Stimulated activated CD4-positive, alpha-beta T cell treated with anti-CD3 and anti-CD28 coated beads, Interleukin-1b, Interleukin-23, amount 100 ng/mL, for 24 hours (primary cell): ENCODE measurements at regions not wholly inside any gene's neighbourhood (a gene's known extent, or its start where the extent isn't known, plus 50 kb on each side); places are given as distances from the start of the nearest gene placed in this dataset.

Experiments used
- DNase-seq, 4 experiments: peaks; one replicate each; pipeline ENCODE4 v3.0.0-alpha.2; 2020; ENCODE audit warnings: low read depth in 4 of 4, low spot score in 1 of 4

DNA sequence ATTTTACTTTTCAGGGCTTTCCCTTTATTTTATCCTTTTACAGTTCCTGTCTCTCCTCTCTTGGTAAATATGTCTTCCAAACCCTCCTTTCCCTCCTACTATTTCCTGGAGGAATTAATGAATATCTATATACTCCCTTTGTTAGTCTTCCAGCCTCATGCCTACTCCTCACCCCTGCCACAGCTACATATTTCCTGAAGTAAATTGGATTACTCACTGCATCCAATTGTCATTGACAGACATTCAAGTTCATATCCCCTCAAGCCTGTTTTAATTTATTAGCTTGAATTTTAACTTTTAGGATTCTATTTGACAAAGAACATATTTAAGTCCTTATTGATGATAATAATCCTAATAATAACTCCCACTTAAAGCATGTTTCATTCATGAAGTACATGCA, 314.5 kb downstream of the TMEM161B start:
- no peak for DNase-seq

DNA sequence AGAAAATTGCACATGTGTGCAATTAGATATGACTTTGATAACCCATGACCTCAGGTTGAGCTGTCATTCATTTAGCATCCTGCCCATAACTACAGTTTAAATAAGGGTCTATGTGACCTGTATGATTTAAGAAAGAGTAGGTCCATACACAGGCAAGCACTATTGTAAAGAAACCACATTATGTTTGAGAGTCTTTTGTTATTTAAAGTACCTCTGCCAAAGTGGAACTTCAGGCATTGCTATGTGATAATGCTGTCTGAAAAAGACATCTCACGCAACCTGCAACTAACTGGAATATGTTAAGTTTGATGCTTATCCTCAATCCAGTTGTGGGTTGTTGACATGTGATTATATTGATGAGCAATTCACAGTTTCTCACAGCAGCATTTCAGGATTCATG, 317.0 kb downstream of the TMEM161B start:
- no peak for DNase-seq

DNA sequence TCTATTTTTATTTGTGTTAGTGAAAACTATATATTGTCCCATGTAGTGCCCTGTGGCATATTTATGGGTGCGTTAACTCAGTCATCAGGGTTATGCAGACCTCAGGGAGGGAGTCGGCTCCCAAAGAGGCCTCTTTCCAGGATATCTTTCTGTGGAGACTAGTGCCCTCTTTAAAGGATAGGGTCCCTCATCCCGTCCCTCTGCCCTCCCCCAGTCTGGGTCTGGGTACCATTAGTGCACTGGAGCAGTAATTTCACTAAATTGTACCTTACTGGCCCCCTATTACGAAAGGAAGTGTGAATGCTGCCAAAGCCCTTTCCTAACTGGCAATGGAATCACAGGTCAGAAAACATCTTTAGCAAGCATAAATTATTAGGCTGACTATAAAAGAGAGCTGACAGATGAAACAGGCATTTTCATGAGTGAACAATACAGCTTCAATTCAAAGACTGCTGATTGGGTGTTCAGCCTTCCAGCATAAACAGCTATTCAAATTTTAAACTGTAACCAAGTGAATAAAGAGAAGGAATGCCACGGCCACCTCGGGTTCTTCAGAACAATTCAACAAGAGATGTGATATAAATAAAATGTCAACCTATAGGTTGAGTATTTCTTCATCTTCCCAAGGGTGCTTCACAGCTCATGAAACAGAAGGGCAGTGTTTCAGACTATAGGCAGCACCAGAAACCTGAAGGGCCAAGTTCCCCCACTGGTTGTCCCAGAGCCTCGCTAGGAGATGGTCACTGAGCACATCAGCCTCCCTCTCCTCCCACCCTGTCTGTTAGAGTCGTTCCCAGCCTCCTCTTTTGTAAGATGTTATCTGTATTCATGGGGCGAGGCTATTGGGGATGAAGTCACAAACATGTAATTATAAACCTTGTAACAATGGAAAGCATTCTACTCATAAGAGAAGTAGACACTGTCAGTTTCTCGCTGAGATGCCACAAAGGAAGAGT, 318.7 kb downstream of the TMEM161B start:
- DNase-seq, result no peak

DNA sequence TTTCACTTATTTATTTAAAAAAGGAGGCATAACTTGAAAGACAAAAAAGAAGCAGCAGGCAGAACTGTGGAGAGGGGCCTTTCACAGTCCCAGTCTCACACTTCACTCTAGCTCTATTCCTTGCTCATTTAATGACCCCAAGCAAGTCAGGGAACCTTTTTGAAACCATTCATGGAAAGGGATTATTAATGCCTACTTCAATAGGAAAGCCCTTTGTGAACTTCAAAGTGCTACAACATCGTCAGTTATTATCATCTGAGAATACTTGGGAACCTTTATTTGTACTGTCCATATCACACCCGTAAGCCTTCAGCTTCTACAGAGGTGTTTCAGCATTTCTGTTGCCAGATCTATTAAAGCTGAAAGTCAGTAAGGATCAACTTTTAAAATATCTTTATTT, 320.2 kb downstream of the TMEM161B start:
- DNase-seq, result no peak

DNA sequence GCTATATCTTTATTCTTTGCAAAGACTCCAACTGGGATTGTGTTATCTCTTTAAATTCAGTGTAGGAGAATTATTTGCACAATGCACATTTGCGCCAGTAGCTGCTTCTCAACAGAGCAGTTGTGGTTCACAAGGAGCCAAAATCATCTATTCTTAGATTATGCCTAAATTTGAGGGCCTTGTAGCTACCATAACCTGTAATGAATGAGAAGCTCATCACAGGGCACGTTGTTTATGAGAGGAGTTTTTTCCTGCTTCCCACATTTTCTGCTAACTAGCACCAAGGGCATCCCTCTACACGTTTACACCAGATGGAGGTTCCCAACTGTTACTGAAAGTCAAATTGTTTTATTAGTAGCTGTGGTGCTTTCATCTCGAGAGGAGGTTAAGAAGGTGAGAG, 322.4 kb downstream of the TMEM161B start:
- no peak for DNase-seq

DNA sequence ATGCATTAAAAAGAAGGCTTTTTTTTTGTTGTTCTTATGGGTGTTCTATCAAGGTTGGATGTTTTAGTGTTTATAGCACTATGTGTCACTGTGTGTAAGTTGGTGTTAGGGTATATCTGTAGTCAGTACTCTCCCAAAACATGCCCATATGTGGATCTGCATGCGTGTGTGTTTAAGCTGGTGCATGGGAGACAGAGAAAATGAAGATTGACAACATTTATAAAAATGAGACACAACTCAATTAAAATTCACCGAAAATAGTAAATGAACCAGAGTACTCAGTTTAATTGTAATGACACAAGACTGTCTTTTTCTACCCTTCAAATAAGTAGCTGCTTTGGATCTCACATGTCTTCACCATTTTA, 323.4 kb downstream of the TMEM161B start:
- DNase-seq, result no peak

DNA sequence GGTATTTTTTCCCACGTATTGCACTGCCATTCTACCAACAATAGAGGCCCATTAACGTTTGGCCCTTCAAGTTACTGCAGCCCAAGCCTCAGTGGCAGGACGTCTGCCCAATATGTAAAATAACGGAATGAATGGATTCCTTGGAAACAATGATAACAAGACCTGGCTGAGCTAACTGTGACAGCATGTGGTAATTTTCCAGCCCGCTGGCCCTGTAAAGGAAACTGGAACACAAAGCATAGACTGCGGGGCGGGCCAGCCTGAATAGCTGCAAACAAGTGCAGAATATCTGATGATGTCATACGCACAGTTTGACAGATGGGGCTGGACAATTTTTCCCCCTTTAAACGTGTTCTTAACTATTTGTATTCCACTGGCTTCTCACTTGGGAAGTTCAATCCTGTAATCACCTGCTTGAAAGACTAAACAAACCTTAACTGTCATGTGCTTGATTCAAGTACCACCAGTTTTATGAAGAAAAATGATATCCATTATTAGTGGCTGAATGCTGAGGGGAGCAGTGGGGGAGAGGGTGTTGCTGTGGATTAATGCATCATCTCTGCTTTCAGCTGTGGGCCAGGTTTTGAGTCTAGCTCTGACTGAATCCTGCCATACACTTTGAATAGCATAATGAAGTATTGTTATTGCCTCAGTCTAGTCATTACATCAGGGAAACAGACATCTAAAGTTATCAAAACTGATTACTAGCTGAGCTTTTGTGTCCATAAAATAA, 323.9 kb downstream of the TMEM161B start:
- no peak for DNase-seq

DNA sequence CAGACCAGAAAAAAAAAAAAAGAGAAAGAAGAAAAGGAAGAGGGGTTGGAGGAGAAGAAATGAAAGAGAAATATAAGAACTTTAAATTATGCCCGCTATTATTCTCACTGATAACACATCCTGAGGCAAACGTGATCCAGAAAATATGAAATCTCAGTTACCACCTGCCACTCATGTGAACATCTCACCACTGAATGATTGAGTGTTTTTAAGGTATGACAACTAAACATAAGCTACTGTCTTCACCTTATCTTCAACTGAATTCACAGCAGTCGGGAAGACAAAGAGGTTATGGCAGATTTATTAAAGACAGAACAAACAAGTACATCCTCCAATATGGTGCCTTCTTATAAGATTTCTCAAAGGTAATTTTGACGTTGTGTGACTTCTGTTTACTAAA, 327.9 kb downstream of the TMEM161B start:
- no peak for DNase-seq

DNA sequence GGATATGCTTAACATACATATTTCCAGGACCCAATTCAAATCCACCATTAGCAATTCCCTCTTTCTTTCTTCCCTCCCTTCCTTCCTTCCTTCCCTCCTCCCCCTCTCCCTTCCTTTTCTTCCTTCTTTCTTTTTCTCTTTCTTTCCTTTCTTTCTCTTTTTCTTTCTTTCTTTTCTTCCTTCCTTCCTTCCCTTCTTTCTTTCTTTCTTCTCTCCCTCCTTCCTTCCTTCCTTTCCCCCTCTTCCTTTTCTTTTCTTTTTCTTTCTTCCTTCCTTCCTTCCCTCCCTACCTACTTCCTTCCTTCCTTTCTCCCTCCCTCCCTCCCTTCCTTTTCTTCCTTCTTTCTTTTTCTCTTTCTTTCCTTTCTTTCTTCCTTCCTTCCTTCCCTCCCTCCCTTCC, 332.0 kb downstream of the TMEM161B start:
- no peak for DNase-seq

DNA sequence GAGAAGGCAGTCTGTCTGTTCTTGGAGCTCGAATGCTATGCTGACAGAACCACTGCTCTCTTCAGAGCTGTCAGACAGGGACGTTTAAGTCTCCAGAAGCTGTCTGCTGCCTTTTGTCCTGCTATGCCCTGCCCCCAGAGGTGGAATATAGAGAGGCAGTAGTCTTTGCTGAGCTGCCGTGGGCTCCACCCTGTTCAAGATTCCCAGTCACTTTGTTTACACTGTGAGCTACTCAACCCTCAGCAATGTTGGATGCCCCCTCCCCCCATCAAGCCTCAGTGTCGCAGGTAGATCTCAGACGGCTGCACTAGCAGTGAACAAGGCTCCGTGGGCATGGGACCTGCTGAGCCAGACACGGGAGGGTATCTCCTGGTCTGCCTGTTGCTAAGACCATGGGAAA, 344.2 kb downstream of the TMEM161B start:
- DNase-seq, result no peak

DNA sequence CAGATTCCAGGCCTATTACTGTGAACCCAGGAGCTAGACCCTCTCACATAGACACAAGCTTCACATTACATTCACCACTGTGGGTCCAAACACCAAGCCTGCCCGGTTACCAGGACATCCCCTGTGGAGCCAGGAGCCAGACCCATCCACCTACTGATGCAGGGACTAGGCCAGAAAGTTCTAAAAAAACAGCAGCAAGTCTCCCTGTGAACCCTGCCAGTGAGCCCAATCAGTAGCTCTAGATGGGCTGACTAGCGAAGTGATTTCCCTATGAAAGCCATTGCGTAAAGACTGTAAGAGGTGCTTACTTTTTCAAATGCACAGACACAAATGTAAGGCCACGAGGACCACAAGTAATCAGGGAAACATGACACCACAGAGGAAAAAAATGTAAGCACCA, 352.3 kb downstream of the TMEM161B start:
- DNase-seq, result no peak

DNA sequence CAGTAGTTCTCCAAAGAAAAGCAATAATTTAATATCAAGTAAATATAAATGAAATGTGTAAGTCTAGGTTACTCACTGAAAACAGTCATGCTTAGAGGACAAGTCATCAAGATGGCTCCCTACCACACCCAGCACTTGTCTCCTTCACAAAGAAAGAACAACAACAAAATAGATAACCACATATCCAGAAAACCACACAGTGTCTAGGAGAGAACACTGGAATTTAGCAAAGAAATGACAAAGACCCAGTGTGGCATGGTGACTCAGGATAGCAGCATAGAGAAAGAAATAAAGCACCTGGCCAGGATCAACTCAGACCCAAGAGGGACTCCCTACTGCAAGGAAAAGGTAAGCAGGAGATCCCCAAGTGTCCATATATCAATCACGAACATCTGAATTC, 356.2 kb downstream of the TMEM161B start:
- no peak for DNase-seq

DNA sequence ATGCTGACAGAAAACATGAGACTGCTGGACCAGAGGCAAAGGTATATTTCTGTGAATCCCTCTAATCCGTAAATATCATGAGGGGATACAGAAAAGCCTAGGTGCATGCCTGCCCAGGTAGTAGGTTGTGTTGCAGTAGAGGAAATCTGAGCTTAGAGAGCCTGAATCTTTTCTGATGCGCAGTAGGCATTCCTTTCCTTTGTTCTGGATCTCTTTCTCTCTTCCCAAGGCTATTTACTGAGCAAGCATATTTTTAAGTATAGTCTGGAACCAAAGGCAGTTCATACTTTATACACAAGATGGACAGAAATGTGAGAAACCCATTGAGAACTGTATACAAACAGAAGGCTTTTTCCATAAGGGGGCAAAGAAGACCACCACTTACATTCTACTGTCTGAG, 359.3 kb downstream of the TMEM161B start:
- DNase-seq, result no peak

DNA sequence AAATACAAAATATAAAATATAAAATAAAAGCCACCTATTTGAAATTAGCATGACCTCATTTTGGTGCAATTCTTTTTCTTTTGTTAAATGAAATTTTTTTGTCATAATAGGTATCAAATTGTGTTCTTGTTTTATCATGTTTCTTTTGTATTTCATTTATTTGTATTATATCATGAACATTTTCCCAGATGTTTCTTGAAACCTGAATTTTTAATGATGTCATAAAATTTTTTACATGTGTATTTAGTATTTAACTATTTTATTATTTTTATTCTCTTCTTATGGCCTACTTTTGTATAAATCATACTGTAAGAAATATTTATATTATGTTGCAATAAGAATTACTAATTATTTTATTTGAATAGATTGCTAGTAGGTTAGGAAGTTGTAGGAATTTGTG, 361.7 kb downstream of the TMEM161B start:
- no peak for DNase-seq

DNA sequence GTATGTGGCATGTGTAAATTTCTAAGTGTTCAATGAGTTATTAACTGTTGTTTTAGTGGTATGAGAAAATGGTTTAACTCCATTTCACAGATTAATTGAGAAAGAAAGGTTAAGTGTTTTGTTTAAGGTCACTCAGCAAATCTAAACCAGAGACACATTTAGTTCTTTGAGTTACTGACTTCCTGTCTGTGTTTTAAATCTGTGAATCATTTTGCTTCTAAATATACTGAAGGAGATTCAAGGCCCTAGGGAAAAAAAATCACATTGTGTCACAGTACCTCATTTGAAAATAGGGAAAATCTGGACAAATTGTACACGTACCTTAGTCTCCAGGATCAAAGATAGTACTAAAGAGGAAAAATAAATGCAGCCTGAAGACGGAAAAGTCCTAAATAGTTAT, 368.2 kb downstream of the TMEM161B start:
- no peak for DNase-seq

DNA sequence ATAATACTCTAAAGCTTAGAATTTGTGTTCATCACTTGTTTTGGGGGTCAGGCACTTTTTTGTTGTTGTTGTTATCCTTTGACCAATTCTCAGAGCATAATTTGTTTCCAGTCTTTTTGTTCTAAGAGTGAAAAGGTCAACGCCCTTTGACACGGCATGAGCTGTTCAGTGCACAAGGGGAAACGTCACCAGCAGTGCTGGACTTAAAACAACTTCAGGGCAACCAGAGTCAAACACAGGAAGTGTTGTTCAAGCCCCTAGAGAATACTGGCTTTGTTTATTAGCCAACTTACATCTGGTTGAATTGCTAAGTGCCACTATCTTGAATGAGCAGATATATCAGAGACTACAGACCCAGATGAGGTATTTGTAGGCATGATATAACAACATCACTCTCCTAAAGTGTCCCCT, 368.9 kb downstream of the TMEM161B start:
- no peak for DNase-seq

DNA sequence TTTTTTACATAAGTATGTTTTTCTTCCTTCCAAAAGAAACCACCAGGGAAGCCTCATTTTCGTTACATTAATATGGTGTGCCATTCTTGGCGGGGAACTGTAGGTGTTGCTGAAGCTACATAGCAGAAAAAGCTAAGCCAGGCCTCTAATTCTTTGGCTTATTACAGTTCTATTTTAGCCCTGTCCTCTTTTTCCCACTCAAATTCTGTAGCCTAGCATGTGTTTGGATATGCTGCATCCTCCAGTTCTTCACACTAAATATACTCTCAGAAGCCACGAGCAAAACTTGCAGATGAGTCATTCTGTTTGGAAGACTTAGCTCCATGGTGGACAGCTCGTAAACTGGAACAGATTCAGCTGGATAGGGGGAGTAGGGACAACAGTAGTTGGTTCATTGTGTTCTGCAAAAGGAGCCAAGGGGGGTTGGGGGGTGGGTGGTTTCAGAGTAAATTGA, 369.4 kb downstream of the TMEM161B start:
- no peak for DNase-seq

DNA sequence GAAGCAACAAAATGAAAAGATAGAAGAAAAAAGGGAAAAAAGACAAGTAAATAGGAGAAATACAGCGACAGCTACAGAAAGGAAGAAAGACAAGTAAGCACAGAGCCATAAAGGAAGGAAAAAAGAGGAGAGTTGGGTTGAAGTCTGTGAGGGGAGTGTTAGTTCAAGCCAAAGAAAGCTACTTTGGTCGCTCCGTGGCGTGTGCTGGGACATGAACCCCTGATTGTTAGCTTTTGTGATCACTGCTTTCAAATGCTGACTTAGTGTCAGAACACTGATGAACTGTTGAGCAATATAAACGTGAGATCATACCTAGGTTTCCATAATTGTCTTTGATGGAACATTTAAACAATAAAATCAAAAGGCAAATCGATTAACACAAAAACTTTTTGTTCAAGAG, 370.1 kb downstream of the TMEM161B start:
- DNase-seq, result no peak

DNA sequence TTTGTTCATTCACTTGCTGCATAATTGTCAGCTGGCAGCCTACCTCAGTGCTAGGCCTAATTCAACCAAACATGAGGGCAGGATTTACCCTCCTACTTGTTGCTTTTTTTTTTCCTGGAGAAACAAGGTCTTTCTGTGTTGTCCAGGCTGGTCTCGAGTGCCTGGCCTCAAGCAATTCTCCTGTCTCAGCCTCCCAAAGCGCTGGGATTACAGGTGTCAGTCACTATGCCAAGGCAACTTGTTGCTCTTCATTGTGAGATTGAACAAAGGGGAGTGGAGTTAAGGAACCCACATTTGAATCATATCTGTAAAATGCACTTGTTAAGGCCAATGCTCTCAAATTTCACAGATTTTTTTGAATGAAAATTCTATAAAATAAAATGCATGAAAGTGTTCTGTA, 380.5 kb downstream of the TMEM161B start:
- DNase-seq, result no peak

DNA sequence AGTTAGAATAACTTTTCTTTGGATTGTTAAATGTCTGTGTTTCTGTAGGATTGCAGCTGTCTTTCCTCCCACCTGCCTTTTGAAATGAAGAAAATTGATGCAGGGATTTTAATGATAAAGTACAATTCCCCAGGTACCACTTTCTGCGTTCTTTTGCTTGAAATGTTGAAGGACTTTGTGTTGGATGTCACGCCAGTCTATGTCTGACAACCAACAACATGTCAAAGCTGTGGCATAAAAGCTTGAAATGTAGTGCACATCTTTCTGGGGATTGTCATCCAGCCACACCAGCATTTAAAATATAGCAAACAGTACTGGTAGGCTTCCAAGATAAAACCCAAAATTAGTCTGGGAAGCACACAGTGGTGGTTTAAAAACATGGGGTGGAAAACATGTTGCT, 381.4 kb downstream of the TMEM161B start:
- DNase-seq, result no peak

DNA sequence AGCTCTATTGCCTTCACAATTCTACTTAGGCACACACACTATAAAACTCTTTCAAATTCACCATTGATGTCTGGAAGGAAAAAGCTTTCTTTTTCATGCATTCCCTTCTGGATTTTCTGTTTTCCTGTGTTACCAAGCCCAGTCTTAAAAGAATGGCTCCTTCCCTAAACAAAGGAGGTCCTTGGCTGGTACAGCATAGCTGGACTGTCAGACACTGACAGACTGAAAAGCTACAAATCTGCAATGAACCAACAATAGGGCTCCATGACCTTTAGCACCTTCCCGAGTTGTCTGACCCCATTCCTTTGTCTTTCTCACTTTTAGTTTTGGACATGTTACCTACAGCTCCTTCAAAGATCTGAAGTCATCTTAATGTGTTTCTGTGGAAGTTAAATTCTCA, 382.5 kb downstream of the TMEM161B start:
- no peak for DNase-seq

DNA sequence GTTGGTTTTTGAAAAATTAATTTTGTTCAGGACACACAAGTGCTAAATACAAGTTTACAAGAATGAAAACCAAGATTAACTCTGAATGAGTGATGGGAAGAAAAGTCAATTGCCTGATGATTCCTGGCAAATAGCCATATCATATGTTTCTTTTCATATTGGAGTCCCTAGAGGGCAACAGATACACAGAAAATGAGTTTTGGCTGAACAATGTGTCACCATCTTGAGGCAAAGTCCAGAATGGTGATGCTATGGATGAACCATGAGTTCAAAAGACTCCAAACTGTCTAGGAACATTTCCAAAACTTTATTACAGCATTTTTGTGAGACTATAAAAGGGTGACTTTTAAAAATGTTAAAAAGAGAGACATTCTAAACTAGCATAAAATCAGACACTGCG, 382.9 kb downstream of the TMEM161B start:
- no peak for DNase-seq
